ENCODE measurements at regions not wholly inside any gene's neighbourhood (a gene's known extent, or its start where the extent isn't known, plus 50 kb on each side); places are given as distances from the start of the nearest gene placed in this dataset.

DNA sequence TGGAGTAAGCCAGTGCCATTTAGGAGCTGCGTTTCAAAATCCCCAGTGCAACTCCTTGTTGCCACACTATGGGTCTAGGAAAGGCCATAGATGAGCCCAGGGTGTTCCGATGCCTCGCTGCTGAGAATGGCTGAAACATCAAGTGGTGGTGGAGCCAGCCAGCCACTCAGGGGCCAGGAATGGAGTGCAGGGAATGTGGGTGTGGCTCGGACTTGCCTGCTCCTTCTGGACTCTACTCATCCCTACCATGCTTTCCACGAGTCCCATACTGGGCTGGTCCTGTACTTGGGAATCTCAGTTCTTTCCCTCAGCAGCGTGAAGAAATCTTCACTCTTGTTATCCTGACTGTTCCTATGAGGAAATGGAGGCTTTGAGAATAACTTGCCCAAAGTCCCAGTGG, 143.5 kb downstream of the INSIG2 start (continued):
- TF ChIP-seq, protein P1, sequence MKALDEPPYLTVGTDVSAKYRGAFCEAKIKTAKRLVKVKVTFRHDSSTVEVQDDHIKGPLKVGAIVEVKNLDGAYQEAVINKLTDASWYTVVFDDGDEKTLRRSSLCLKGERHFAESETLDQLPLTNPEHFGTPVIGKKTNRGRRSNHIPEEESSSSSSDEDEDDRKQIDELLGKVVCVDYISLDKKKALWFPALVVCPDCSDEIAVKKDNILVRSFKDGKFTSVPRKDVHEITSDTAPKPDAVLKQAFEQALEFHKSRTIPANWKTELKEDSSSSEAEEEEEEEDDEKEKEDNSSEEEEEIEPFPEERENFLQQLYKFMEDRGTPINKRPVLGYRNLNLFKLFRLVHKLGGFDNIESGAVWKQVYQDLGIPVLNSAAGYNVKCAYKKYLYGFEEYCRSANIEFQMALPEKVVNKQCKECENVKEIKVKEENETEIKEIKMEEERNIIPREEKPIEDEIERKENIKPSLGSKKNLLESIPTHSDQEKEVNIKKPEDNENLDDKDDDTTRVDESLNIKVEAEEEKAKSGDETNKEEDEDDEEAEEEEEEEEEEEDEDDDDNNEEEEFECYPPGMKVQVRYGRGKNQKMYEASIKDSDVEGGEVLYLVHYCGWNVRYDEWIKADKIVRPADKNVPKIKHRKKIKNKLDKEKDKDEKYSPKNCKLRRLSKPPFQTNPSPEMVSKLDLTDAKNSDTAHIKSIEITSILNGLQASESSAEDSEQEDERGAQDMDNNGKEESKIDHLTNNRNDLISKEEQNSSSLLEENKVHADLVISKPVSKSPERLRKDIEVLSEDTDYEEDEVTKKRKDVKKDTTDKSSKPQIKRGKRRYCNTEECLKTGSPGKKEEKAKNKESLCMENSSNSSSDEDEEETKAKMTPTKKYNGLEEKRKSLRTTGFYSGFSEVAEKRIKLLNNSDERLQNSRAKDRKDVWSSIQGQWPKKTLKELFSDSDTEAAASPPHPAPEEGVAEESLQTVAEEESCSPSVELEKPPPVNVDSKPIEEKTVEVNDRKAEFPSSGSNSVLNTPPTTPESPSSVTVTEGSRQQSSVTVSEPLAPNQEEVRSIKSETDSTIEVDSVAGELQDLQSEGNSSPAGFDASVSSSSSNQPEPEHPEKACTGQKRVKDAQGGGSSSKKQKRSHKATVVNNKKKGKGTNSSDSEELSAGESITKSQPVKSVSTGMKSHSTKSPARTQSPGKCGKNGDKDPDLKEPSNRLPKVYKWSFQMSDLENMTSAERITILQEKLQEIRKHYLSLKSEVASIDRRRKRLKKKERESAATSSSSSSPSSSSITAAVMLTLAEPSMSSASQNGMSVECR (CRISPR knock-in tag; IDR thresholded peaks at IDR 0.05; ENCODE audit: borderline replicate concordance): no peak
- TF ChIP-seq ZNF232 (CRISPR knock-in tag; IDR thresholded peaks at IDR 0.05): no peak
- TF ChIP-seq OVOL2 (CRISPR knock-in tag; IDR thresholded peaks at IDR 0.05; ENCODE audit: borderline replicate concordance): no peak
- TF ChIP-seq, protein P2, sequence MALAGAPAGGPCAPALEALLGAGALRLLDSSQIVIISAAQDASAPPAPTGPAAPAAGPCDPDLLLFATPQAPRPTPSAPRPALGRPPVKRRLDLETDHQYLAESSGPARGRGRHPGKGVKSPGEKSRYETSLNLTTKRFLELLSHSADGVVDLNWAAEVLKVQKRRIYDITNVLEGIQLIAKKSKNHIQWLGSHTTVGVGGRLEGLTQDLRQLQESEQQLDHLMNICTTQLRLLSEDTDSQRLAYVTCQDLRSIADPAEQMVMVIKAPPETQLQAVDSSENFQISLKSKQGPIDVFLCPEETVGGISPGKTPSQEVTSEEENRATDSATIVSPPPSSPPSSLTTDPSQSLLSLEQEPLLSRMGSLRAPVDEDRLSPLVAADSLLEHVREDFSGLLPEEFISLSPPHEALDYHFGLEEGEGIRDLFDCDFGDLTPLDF (CRISPR knock-in tag; IDR thresholded peaks at IDR 0.05): no peak
- TF ChIP-seq SMAD3 (CRISPR knock-in tag; IDR thresholded peaks at IDR 0.05; ENCODE audit: borderline replicate concordance): no peak
- TF ChIP-seq, protein P3, sequence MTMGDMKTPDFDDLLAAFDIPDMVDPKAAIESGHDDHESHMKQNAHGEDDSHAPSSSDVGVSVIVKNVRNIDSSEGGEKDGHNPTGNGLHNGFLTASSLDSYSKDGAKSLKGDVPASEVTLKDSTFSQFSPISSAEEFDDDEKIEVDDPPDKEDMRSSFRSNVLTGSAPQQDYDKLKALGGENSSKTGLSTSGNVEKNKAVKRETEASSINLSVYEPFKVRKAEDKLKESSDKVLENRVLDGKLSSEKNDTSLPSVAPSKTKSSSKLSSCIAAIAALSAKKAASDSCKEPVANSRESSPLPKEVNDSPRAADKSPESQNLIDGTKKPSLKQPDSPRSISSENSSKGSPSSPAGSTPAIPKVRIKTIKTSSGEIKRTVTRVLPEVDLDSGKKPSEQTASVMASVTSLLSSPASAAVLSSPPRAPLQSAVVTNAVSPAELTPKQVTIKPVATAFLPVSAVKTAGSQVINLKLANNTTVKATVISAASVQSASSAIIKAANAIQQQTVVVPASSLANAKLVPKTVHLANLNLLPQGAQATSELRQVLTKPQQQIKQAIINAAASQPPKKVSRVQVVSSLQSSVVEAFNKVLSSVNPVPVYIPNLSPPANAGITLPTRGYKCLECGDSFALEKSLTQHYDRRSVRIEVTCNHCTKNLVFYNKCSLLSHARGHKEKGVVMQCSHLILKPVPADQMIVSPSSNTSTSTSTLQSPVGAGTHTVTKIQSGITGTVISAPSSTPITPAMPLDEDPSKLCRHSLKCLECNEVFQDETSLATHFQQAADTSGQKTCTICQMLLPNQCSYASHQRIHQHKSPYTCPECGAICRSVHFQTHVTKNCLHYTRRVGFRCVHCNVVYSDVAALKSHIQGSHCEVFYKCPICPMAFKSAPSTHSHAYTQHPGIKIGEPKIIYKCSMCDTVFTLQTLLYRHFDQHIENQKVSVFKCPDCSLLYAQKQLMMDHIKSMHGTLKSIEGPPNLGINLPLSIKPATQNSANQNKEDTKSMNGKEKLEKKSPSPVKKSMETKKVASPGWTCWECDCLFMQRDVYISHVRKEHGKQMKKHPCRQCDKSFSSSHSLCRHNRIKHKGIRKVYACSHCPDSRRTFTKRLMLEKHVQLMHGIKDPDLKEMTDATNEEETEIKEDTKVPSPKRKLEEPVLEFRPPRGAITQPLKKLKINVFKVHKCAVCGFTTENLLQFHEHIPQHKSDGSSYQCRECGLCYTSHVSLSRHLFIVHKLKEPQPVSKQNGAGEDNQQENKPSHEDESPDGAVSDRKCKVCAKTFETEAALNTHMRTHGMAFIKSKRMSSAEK (CRISPR knock-in tag; IDR thresholded peaks at IDR 0.05; ENCODE audit: borderline replicate concordance): no peak
- TF ChIP-seq ETV6 (CRISPR knock-in tag; IDR thresholded peaks at IDR 0.05): no peak
- no peak for TF ChIP-seq IRF2 (CRISPR knock-in tag; IDR thresholded peaks at IDR 0.05; ENCODE audit: borderline replicate concordance, low read depth)
- TF ChIP-seq ELF4 (CRISPR knock-in tag; IDR thresholded peaks at IDR 0.05; ENCODE audit: low read depth): no peak
- no peak for TF ChIP-seq TEAD4 (CRISPR knock-in tag; IDR thresholded peaks at IDR 0.05)
- no peak for TF ChIP-seq JUN (CRISPR knock-in tag; IDR thresholded peaks at IDR 0.05)
- TF ChIP-seq NFYB (CRISPR knock-in tag; conservative IDR thresholded peaks at IDR 0.05; ENCODE audit: low read depth): no peak

DNA sequence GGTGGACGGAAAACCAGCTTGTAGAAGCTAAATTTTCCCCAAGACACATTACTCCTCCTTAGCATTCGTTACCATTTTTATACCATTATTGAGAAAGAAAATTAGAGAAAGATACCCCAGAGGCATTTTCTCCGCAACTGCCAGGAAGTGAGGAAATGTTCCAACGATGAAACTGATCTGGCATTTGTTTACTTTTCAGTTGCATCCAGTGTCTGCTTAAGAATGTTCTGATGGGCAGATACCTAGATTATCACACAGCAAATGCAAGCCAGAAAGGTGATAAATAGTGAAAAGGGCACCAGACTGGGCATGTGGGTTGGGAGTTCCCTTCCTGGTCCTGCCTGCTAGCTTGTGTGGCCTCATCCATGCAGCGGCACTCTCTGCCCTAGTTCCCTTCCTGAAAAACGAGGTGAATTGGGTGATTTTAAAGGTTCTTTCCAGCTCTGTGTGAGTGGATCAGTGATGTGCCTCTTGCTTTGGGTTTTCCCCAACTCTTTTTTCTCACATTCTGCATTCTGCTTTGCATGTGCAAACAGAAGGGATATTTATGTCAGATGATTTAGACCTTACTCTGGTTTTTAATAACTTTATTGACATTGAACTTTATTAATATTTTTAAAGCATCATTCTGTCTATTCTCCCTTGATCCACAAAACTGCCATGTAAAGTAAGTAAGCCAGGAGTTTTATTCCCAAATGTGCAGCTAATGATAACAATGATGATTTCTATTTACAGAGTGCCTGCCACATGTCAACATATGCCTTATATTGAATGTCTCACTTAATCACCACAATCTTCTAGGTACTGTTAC, 139.6 kb downstream of the INSIG2 start:
- ChIA-PET POLR2A (interaction anchor here (0.7 kb wide), 1 partner anchor 1032 kb away, joined by 4 read pairs; no protein-coding TSS in a partner anchor), CTCF (interaction anchor here (1.2 kb wide), 1 partner anchor 10 kb away, joined by 3 read pairs; no protein-coding TSS in a partner anchor)
- Mint-ChIP-seq H3K27me3 (ENCODE audit: low read depth) (peaks cover 24% of the 10 kb centered on the region), H3K9me3 (no peaks in the 10 kb centered on the region), H3K4me3 (no peak overlapping the region), H3K4me1 (peaks cover 19% of the 10 kb centered on the region), H3K36me3 (no peaks in the 10 kb centered on the region), H3K27ac (no peak overlapping the region; the same call in 1 of the 2 replicates)
- ATAC-seq (no peak), DNase-seq (ENCODE audit: low spot score) (no peak)
- TF ChIP-seq, protein P4, sequence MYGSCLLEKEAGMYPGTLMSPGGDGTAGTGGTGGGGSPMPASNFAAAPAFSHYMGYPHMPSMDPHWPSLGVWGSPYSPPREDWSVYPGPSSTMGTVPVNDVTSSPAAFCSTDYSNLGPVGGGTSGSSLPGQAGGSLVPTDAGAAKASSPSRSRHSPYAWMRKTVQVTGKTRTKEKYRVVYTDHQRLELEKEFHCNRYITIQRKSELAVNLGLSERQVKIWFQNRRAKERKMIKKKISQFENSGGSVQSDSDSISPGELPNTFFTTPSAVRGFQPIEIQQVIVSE (CRISPR knock-in tag; IDR thresholded peaks at IDR 0.05; ENCODE audit: borderline replicate concordance): no peak
- TF ChIP-seq GABPB1 (CRISPR knock-in tag; IDR thresholded peaks at IDR 0.05): no peak
- no peak for TF ChIP-seq ZNF232 (CRISPR knock-in tag; IDR thresholded peaks at IDR 0.05)
- no peak for TF ChIP-seq NR3C1 (CRISPR knock-in tag; conservative IDR thresholded peaks at IDR 0.05; ENCODE audit: low read depth)
- TF ChIP-seq FOXP1 (CRISPR knock-in tag; IDR thresholded peaks at IDR 0.05; ENCODE audit: borderline replicate concordance): no peak
- no peak for TF ChIP-seq GRHL2 (CRISPR knock-in tag; IDR thresholded peaks at IDR 0.05; ENCODE audit: insufficient replicate concordance, severe bottlenecking)
- TF ChIP-seq, protein P1 (CRISPR knock-in tag; IDR thresholded peaks at IDR 0.05; ENCODE audit: borderline replicate concordance): no peak

Measured in WTC11 (cell line).